ENCODE measurements at regions not wholly inside any gene's neighbourhood (a gene's known extent, or its start where the extent isn't known, plus 50 kb on each side); places are given as distances from the start of the nearest gene placed in this dataset.

DNA sequence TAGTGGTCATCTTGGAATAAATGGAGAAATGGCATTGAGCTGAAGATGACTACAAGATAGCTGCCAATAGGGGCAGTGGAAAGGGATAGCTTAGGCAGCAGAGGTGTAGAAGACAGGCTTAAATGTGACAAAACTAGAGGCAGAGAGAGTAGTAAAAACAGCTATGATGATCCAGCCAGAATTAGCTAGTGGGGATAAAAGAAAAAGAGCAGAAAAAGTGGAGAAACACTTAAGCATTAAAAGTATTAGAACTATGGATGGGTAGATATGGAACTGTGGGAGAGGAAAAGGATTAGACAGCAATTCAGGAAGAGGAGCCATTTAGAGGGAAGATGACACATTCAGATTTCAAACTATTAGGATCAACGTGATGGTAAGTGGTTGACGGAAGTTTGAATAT is 202.5 kb upstream of the SAMSN1 start:
- TF ChIP-seq, protein P1, sequence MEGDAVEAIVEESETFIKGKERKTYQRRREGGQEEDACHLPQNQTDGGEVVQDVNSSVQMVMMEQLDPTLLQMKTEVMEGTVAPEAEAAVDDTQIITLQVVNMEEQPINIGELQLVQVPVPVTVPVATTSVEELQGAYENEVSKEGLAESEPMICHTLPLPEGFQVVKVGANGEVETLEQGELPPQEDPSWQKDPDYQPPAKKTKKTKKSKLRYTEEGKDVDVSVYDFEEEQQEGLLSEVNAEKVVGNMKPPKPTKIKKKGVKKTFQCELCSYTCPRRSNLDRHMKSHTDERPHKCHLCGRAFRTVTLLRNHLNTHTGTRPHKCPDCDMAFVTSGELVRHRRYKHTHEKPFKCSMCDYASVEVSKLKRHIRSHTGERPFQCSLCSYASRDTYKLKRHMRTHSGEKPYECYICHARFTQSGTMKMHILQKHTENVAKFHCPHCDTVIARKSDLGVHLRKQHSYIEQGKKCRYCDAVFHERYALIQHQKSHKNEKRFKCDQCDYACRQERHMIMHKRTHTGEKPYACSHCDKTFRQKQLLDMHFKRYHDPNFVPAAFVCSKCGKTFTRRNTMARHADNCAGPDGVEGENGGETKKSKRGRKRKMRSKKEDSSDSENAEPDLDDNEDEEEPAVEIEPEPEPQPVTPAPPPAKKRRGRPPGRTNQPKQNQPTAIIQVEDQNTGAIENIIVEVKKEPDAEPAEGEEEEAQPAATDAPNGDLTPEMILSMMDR (IDR thresholded peaks at IDR 0.05; ENCODE audit: insufficient read depth, low read depth, low read length) = no peak
- Histone ChIP-seq H3K27me3 (ENCODE audit: control insufficient read depth, insufficient read depth, low read length) (no peaks in the 10 kb centered on the region), H3K36me3 (ENCODE audit: control insufficient read depth, insufficient read depth, low read length) (no peaks in the 10 kb centered on the region), H3K4me3 (ENCODE audit: low read depth, low read length) (no peak overlapping the region)
- ChIA-PET CTCF (no interaction called here), POLR2A (no interaction called here)
- no peak for DNase-seq (ENCODE audit: low read depth)

DNA sequence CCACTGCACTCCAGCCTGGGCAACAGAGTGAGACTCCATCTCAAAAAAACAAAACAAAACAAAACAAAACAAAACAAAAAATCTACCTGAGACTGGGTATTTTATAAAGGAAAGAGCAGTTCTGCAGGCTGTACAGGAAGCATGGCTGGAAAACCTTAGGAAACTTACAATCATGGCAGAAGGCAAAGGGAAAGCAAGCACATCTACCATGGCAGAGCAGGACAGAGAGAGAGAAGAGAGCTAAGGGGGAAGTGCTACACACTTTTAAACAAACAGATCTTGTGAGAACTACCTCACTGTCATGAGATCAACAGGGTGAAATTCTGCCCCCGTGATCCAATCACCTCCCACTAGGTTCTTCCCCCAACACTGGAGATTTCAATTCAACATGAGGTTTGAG is 198.3 kb upstream of the SAMSN1 start:
- no peak for DNase-seq (ENCODE audit: low read depth)
- POLR2A ChIA-PET = no interaction called here
- CTCF ChIA-PET = no interaction called here
- Histone ChIP-seq H3K27me3 (ENCODE audit: control insufficient read depth, insufficient read depth, low read length) (no peaks in the 10 kb centered on the region), H3K36me3 (ENCODE audit: control insufficient read depth, insufficient read depth, low read length) (no peaks in the 10 kb centered on the region), H3K4me3 (ENCODE audit: low read depth, low read length) (no peak overlapping the region)
- TF ChIP-seq, protein P1 (IDR thresholded peaks at IDR 0.05; ENCODE audit: insufficient read depth, low read depth, low read length) = no peak

DNA sequence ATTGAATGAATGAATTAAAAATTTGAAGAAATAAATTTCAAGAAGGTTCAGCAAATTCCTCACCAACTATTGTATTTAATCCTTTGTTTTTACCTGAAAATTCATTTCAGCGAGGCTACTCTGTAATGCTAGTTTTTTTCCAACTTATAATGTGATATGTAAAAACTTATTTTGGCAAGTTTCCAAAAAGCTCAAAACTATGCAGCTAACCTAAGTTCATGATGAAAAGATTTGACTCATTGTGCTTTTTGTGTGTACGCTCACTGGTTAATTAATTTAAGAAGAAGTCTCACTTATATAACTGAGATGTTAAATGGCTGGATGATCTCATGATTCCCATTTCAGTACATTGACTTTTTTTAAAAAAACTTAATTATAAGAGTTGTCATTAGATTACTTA is 196.0 kb upstream of the SAMSN1 start:
- CTCF ChIA-PET = interaction anchor here (0.9 kb wide), 1 partner anchor 12 kb away, joined by 4 read pairs; no protein-coding TSS in a partner anchor
- TF ChIP-seq, protein P1 (IDR thresholded peaks at IDR 0.05; ENCODE audit: insufficient read depth, low read depth, low read length) = no peak
- no peaks in the 10 kb centered on the region for H3K27me3 ChIP-seq (ENCODE audit: control insufficient read depth, insufficient read depth, low read length)
- POLR2A ChIA-PET = no interaction called here
- H3K4me3 ChIP-seq (ENCODE audit: low read depth, low read length) = no peak overlapping the region
- no peaks in the 10 kb centered on the region for H3K36me3 ChIP-seq (ENCODE audit: control insufficient read depth, insufficient read depth, low read length)
- no peak for DNase-seq (ENCODE audit: low read depth)

DNA sequence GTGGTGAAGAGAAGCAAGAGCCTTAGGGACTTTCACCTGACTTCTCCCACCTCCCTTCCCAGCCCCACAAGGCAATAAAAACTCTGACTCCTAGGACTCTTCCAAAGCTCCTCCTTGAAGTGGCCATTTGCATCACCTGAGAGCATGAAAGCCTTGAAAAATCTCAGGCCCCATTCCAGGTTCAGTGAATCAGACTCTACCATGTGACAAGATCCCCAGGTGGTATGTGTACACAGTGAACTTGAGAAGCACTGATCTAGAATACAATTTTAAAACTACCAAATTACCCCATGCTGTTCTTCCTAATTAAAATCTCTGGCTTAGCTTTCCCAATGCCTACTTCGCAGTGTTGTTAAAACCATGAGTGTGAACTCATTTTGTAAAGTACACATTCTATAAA is 195.1 kb upstream of the SAMSN1 start:
- ChIA-PET CTCF (interaction anchor here (0.9 kb wide), 1 partner anchor 12 kb away, joined by 4 read pairs; no protein-coding TSS in a partner anchor), POLR2A (no interaction called here)
- Histone ChIP-seq H3K4me3 (ENCODE audit: low read depth, low read length) (no peak overlapping the region), H3K27me3 (ENCODE audit: control insufficient read depth, insufficient read depth, low read length) (no peaks in the 10 kb centered on the region), H3K36me3 (ENCODE audit: control insufficient read depth, insufficient read depth, low read length) (no peaks in the 10 kb centered on the region)
- no peak for DNase-seq (ENCODE audit: low read depth)
- TF ChIP-seq, protein P1 (IDR thresholded peaks at IDR 0.05; ENCODE audit: insufficient read depth, low read depth, low read length) = no peak

DNA sequence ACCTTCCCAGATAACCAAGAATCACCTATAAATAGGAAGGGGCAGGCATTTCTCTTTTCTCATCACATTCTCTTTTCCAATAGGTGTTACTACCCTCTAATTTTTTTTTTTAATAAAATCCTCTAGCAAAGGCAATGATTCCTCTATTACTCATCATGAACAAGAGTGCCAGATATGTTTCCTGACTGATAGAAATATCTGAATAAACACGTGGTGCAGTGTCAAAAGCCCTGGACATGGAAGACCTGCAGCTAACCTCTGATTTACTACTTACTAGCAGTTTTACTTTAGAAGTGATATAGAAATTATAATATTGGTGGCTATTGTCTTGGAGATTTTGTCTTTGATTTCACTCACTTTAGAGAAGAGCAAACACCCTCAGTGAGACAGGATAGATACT is 194.6 kb upstream of the SAMSN1 start:
- H3K4me3 ChIP-seq (ENCODE audit: low read depth, low read length) = no peak overlapping the region
- TF ChIP-seq, protein P1 (IDR thresholded peaks at IDR 0.05; ENCODE audit: insufficient read depth, low read depth, low read length) = no peak
- H3K36me3 ChIP-seq (ENCODE audit: control insufficient read depth, insufficient read depth, low read length) = no peaks in the 10 kb centered on the region
- POLR2A ChIA-PET = no interaction called here
- H3K27me3 ChIP-seq (ENCODE audit: control insufficient read depth, insufficient read depth, low read length) = no peaks in the 10 kb centered on the region
- no peak for DNase-seq (ENCODE audit: low read depth)
- CTCF ChIA-PET = no interaction called here
